ENCODE measurements at regions not wholly inside any gene's neighbourhood (a gene's known extent, or its start where the extent isn't known, plus 50 kb on each side); places are given as distances from the start of the nearest gene placed in this dataset.

DNA sequence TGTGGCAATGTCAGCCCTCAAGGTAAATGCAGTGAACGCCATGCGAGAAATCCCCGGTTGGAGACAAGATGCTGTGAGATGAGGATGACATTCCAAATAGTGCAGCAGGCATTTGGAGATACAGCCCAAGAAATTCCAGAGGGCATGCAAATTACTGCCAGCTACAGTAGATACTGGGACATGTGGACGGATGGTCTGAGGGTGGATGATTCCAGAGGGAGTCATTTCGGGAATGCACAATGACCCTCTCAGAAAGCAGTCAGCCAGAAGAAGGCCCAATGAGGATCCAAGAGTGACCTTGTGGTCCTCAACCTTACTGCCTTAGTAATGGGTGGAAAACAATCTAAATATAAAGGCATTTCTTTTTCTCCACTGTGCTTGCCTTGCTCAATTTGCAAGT, 111.3 kb downstream of the HNRNPLL start:
- TF ChIP-seq POLR2A (IDR thresholded peaks at IDR 0.05), result no peak
- TF ChIP-seq, protein P1, sequence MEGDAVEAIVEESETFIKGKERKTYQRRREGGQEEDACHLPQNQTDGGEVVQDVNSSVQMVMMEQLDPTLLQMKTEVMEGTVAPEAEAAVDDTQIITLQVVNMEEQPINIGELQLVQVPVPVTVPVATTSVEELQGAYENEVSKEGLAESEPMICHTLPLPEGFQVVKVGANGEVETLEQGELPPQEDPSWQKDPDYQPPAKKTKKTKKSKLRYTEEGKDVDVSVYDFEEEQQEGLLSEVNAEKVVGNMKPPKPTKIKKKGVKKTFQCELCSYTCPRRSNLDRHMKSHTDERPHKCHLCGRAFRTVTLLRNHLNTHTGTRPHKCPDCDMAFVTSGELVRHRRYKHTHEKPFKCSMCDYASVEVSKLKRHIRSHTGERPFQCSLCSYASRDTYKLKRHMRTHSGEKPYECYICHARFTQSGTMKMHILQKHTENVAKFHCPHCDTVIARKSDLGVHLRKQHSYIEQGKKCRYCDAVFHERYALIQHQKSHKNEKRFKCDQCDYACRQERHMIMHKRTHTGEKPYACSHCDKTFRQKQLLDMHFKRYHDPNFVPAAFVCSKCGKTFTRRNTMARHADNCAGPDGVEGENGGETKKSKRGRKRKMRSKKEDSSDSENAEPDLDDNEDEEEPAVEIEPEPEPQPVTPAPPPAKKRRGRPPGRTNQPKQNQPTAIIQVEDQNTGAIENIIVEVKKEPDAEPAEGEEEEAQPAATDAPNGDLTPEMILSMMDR (IDR thresholded peaks at IDR 0.05), result no peak
- no peak overlapping the region for H3K27ac ChIP-seq
- no peaks in the 10 kb centered on the region for H3K36me3 ChIP-seq
- no peak for DNase-seq
- no peaks in the 10 kb centered on the region for H3K4me1 ChIP-seq
- H3K4me3 ChIP-seq, result no peak overlapping the region
- no peaks in the 10 kb centered on the region for H3K27me3 ChIP-seq
- intact Hi-C loops (cut with DNase I; ENCODE audit: low total_unique reads), result no loop called here
- H3K9me3 ChIP-seq, result no peaks in the 10 kb centered on the region

DNA sequence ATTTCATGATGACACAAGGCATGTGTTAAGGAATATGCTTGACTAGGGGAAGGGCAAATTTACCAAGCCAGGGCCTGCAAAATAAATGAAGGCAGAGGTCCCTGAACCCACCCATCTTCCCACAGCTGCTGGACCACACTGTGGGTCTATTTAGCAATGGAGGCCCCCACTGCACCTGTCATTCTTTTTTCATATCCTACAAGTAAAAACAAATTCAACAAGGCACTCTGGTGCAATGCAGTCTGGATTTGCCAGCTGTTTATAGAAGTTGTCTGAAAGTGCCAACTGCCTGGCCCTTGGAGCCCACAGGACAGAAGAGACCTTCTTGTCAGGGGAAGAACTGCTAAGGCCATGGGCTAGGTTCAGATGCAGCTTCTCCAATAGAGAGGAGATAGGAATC, 112.8 kb upstream of the ATL2 start:
- no peaks in the 10 kb centered on the region for H3K4me1 ChIP-seq
- H3K27ac ChIP-seq, result no peak overlapping the region
- no peak overlapping the region for H3K4me3 ChIP-seq
- DNase-seq, result no peak
- H3K36me3 ChIP-seq, result no peaks in the 10 kb centered on the region
- TF ChIP-seq, protein P1 (IDR thresholded peaks at IDR 0.05), result no peak
- no peak for TF ChIP-seq POLR2A (IDR thresholded peaks at IDR 0.05)
- H3K27me3 ChIP-seq, result no peaks in the 10 kb centered on the region
- H3K9me3 ChIP-seq, result no peaks in the 10 kb centered on the region
- intact Hi-C loops (cut with DNase I; ENCODE audit: low total_unique reads), result no loop called here

- H3K9me3 ChIP-seq, result no peaks in the 10 kb centered on the region
- no peaks in the 10 kb centered on the region for H3K27me3 ChIP-seq
- H3K27ac ChIP-seq, result no peak overlapping the region
- intact Hi-C loops (cut with DNase I; ENCODE audit: low total_unique reads), result no loop called here
- DNase-seq, result no peak
- no peaks in the 10 kb centered on the region for H3K36me3 ChIP-seq
- TF ChIP-seq, protein P1 (IDR thresholded peaks at IDR 0.05), result no peak
- no peak for TF ChIP-seq POLR2A (IDR thresholded peaks at IDR 0.05)
- no peak overlapping the region for H3K4me3 ChIP-seq
- H3K4me1 ChIP-seq, result no peaks in the 10 kb centered on the region
Measured at GRCh38 chr2:38487852-38488251, 110.8 kb upstream of the ATL2 start.

DNA sequence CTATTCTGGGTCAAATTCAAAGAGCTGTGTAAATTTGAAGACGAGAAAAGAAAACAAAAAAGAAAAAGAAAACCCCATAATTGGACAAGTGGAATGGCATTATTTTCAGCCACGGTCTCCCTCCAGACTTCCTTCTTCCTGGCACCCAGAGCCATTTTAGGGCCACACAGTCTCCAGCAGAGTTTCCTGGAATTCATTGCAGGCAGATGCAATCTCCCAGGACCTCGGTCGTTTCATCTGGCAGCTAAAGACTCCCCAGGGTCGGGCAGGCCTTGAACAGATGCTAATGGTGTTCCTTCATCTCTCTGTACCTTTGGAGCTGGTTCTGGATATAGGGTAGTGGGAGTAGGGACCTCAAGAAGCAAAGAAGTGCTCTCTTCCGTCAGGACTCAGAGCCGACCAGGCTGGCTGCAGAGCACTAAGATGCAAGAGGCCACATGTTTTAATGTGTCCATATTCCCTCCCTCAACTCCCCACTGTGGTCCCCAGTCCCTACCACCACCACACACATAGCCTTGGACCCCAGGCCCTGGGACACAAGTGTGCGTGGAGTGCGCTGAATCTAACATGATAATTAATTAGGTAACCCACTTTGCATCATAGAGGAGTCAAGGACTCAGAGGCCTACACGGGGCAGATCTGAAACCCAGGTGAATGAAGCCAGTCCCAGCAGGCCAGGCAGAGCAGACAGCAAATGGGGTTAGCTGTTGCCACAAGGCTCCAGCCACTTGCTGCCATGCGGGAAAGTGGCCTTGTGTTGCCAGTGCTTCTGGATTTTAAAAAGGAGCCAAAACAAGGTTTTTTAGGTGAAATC, 109.3 kb upstream of the ATL2 start:
- H3K27ac ChIP-seq, result no peak overlapping the region
- H3K4me1 ChIP-seq, result no peaks in the 10 kb centered on the region
- intact Hi-C loops (cut with DNase I; ENCODE audit: low total_unique reads), result no loop called here
- TF ChIP-seq POLR2A (IDR thresholded peaks at IDR 0.05), result no peak
- no peak for DNase-seq
- no peaks in the 10 kb centered on the region for H3K9me3 ChIP-seq
- H3K27me3 ChIP-seq, result no peaks in the 10 kb centered on the region
- H3K4me3 ChIP-seq, result no peak overlapping the region
- no peaks in the 10 kb centered on the region for H3K36me3 ChIP-seq

DNA sequence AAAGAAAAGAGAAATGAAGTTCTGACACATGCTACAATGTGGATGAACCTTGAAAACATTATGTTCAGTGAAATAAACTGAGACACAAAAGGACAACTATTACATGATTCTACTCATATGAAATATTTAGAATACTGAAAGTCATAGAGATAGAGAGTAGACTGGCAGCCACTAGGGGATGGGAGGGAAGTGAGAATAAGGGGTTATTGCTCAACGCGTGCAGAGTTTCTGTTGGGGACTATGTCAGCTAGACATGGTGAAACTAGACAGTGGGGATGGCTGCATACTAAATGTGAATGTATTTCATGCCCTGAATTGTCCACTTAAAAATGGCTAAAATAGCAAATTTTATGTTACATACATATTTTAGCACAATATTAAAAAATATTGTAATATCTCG, 108.7 kb upstream of the ATL2 start:
- TF ChIP-seq, protein P1 (IDR thresholded peaks at IDR 0.05), result no peak
- no peak for TF ChIP-seq POLR2A (IDR thresholded peaks at IDR 0.05)

More for the DNA sequence above, 108.7 kb upstream of the ATL2 start:
- H3K36me3 ChIP-seq, result no peaks in the 10 kb centered on the region
- H3K27me3 ChIP-seq, result no peaks in the 10 kb centered on the region
- H3K4me1 ChIP-seq, result no peaks in the 10 kb centered on the region
- no peak overlapping the region for H3K4me3 ChIP-seq
- H3K9me3 ChIP-seq, result no peaks in the 10 kb centered on the region
- no peak for DNase-seq
- intact Hi-C loops (cut with DNase I; ENCODE audit: low total_unique reads), result no loop called here
- no peak overlapping the region for H3K27ac ChIP-seq
